GM19397 (cell line): ENCODE measurements at regions not wholly inside any gene's neighbourhood (a gene's known extent, or its start where the extent isn't known, plus 50 kb on each side); places are given as distances from the start of the nearest gene placed in this dataset.
A peak's percentile ranks its signal among the peaks of the same experiment; 100 is the strongest.
"Not testable (repeated sequence)": the region's sequence is repeated elsewhere in the genome, so short reads cannot be mapped to it uniquely, and the experiment has no call there.

Experiments used
- ATAC-seq: cut with Tn5 transposase; IDR thresholded peaks from one replicate; pipeline ENCODE4 v1.9.1; 2021; ENCODE audit warnings: mild to moderate bottlenecking, moderate library complexity; ENCODE audit not compliant: unreplicated experiment

DNA sequence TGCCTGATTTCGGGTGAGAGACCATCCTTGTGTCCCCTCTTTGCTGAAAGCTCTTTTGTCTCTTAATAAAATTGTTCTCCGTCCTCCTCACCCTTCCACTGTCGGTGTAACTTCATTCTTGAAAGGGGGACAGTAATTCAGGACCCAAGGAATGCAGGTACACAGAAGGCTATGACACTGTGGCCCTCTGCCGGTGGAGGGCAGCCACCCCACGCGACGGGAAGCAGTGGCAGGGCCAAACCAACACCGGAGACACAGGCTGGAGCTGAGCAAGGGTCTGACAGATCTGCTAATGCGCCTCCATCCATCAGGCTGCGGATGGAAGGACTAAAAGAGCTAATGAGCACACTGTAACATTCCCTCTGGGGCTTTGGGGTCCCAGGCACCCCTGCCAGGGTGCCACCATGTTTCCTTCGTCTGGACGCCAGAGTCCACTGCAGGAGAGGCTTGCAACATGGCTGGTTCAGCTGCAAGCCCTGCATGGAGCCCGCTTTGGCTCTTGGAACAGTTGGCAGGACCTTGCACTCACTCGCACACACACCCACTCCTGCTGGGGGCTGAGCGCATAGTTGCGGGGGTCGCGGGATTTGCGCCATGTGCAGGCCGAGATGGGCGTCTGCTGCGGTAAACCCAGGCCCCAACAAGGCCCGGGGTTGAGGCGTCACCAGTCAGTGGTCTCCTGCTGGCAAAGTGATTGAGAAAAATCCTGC is 544.1 kb upstream of the CDH7 start:
- ATAC-seq: no peak

DNA sequence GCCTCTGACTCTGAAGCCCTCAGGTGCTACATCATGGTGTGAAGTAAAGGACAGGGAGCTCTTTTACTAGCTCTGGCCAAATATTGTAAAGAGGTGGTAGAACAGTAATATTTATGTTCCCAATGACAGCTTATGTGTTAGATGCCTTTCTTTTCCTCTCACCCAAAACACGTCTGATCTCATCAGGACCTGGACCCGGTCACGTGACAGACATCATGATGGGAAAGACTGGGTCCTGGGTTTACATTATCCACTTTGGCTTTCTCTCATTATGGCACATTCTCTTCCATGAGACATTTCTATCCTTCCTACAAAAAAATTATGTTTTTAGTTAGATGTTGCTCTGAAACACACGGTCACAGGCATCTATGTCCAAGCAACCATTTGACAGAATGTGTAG is 548.7 kb upstream of the CDH7 start:
- ATAC-seq: no peak

DNA sequence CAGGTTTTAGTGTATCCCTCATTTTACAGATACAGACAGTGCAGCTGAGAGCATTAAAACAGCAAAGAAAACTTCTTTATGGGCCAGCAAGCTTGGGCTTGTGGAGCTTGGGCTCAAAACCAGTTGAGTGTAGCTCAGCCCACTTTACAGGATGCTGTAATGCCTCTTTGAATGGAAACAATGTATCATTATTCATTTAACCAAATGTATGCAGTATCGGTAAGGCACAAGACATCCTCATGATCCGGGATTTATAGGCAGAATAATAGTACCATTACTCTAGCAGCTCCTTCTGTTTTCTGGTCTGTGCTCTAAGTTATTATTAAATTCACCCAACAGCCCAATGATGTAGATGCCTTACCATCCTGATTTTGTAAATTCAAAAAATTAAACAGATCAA is 575.1 kb upstream of the CDH7 start:
- ATAC-seq: no peak

DNA sequence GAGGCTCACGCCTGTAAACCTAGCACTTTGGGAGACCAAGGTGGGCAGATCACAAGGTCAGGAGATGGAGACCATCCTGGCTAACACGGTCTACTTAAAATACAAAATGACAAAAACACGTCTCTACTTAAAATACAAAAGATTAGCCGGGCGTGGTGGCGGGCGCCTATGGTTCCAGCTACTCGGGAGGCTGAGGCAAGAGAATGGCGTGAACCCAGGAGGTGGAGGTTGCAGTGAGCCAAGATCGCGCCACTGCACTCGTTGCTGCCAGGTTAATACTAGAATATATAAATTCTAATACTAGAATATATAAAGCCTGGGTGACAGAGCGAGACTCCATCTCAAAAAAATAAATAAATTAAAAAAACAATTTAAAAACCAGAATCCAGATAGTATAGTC is 588.7 kb upstream of the CDH7 start:
- not testable (repeated sequence) for ATAC-seq

DNA sequence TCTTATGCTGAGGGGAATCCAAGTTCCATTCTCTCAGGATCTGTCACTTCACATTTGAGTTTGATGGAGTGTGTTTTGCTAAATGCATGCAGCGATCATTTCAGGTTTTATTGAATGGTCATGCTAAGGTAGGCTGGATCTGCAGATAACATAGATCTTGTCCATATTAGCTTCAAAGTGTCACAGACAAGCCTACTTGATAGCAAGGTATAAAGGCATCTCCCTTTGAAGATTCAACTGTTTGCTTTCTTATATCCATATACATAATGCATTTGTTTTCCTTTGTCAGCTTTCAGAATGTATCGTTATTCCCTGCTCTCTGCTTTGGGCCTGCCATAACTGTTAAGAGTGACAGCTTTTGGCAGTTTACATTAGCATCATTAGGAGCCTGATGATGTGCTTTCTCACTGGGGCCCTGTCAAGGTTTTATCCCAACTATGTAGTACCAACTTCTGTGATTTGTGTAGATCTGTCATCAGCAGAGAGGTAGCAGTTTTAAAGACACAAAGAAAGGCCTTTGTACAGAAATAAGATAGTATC is 604.3 kb upstream of the CDH7 start:
- ATAC-seq: no peak

DNA sequence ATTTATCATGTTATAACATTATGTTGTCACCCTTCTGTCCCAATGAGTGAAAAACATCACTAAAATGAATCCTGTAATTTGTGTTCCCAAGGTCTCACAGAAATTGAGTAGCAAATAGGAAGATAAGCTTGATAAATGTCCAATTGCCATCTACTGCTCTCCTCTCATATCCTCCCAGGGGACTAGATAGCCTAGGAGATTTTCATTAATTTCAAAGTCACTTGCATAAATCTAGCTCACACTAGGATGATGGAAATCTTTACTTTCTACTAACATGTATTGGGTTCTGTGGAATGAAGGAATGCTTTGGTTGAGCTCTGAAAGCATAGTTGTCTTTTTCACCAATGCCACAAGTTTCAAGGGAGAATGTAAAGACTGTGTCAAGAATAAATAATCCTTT is 605.5 kb upstream of the CDH7 start:
- no peak for ATAC-seq

DNA sequence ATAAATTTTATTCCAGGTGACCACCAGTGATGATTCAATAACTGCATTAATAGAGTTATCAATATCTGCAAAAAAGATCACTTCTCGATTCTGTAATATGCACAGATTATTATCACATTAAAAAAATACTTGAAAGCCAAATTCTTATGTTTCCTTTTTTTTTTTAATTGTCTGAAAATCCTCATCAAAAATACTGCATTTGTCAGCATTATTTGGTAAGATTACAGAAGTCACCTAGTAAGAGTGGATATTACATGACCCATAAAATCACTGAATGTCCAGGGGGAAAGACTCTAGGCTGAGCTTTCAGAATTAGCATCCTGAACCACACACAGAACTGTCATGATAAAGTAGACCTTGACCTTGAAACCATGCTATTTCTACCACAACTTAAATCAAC is 617.2 kb upstream of the CDH7 start:
- no peak for ATAC-seq

DNA sequence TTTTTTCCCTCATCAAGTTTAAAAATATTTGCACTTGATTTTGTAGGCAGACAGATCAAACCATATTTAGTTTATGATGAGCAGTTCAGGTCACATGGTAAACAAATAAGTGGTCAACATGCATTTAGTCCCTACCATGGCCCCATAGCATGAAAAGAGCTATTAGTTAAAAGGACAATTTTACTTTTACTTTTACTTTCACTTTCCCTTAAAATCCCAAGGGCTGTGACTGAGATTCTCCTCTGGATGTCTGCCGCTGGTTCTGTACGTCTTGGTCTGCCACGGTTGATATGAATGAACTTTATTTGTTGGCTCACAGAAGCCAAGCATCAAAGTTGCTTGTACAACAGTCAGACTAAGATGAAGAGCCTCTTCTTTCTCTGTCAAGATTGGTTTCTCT is 626.2 kb upstream of the CDH7 start:
- ATAC-seq: no peak

DNA sequence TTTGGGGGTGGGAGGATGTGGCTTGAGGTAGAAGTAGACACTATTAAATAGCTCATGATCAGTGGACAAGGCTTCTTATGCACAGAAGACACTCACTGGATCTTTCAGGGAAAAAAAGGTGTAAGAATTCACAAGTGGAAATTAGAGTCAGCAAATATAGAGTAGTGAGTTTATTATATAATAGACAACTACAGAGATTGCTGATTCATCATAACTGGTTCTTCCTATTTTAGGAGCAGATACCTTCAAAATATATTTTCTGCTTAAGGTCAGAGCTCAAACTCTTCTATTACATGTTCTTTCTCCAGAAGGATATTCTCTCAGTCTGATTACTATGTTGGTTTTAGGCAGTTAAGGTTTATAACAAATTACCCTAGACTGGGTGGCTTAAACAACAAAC is 646.9 kb upstream of the CDH7 start:
- ATAC-seq: no peak

DNA sequence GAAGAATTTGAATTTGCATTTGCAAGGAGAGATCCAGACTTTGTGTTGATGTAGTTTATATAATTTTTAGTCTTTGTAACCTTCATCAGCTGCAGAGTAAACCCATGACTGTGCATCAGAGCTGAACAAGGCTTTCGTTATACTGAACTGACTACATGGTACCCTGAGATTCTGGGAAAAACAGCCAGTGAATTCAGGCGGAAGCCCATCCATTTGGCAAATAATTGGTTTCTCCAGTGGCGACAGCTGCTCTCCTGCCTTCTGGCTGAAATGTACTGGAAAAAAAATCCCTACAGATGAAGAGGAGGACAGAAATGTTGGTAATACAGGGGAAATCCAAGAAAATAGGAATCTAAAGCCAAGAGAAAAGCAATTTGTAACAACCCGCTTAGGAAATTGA is 657.5 kb upstream of the CDH7 start:
- ATAC-seq: no peak

DNA sequence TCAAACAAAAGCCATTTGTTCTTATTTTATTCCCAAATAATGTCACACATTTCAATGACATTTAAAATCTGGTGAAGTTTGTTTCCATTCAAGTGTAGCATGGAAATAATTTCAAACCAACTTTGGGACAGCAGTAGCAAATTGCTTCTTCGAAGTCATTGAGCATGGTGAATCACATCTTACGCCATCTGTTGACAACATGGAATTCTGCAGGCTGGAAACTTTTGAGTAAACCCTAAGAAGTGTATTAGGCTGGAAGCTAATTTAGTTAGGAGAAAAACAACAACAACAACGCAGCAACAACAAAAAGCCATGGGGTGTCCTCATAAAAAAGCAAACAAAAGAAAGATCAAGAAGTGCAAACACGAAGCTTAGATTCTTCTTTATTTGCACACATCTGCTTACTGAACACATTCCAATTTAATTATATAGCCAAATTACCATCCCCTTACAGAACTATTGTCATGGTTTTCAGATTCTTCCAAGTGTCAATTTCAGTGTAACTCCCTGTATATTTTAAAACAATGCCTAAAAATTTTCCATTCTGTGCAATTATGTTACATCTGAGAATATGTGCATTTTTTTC is 659.0 kb upstream of the CDH7 start:
- ATAC-seq: peak; percentile 48

DNA sequence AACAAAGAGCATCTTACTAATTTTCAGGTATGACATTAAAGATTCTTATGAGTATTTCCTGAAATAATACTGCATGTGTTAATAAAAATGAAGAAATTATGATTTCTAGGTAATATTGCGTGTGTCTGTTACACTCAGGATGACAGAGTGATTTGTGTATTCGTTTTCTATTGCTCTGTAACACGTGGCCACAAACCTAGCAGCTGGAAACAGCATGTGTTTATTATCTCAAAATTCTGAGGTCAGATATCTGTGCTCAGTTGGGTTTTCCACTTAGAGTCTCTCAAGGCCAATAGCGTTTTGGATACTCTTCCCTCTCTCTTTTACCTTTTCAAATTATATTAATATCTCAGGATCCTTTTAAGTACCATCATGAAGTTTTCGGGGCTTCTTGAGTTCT is 667.9 kb upstream of the CDH7 start:
- no peak for ATAC-seq

DNA sequence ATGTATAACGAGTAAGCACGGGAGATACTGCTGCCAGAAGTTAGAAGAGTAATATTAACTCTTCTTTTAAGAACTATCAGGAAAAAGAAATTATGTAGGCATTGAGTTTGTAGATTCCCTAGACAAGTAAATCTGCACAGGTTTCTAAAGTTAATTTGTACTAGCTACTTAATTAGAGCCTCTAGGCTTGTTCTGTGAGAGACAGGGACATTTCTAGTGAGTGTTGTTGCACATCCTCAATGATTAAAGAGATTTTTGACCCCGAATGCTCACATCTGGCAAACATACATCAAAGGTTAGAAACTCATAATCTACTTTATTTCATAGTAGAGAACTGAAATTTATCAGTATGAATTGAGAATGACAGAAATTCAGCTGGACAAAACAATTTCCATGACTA is 669.0 kb upstream of the CDH7 start:
- no peak for ATAC-seq

DNA sequence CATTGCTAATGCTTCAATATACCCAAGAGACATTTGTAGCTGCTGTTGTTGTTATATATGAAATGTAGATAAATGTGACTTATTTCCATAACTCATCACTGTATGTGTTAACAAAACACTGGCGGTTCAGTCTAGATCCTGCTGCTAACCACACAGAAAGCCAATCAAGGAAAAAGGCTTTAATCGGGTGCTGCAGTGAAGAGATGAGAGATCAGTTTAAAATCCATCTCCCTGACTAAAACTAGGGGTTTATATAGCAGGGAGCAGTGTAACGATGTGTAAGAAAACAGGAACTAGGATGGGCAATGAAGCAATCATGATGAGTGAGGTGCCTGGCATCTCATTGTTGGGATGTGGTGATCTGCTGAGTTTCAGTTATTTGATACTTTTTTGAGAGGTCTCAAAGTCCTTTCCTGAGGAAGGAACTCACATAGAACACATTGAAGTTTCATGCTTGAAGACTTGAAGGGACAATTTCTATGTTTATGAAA is 677.7 kb upstream of the CDH7 start:
- ATAC-seq: no peak

DNA sequence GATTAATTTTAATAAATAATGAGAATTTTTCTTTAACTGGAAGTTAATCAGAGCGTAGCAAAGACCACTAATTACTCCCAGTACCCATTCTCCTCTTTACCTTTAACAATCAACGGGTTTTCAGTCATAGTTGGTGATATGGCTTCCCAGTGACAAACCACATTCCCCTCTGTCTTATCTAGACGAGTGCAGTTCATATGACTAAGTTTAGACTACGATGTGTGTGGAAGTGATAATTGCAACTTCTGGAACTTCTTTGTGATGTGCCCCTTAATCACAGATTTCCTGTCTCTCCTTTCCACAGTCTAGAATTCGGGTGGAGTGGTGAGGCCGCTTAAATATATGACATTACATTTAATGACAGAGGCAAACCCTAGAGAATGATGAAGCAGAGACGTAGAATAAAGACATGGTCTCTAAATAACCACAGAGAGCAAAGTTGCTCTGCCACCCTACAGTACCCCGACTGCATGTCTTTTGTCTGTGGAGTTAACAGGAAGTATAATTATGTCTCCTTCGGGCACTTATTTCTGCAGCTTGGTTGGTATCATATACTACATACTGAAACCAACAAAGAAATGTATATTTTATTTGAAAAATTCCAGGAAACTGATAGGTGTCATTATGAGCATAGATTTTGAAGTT is 693.3 kb upstream of the CDH7 start:
- ATAC-seq: no peak

DNA sequence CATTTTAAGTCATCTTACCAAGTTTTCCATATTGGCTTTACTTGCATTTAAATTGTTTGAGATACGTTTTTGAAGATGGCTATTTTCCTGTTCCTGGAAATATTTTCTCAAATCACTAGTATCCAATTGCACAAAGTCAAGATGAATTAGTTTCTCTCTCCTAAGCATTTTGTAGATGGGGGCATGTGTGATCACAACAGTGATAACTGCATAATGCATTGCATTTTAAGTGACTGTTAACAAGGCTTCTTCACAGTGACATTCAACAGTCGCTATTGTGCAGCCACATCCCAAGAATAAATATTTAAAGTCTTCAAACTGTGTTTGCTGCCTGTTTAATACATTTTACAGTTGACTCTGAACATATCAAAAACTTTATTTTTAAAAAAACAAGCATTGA is 694.2 kb upstream of the CDH7 start:
- ATAC-seq: no peak

DNA sequence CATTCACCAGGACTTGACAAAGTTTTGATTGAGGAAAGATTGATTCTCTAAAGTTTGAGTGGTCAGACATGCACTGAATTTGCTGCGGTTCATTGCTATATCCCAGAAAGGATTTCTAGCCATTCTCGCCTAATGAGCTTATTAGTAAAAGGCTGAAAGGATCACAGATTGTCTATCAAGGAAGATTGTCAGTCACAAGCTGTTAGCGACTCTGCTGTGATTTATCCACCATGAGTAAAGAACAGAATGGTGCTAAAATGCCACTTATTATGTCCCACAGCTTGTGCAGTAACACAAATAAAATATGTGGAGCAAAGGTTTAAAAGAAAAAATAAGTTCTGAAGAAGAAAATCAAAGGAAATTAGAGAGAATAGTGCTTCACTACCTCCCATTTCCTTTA is 701.2 kb upstream of the CDH7 start:
- ATAC-seq: no peak

DNA sequence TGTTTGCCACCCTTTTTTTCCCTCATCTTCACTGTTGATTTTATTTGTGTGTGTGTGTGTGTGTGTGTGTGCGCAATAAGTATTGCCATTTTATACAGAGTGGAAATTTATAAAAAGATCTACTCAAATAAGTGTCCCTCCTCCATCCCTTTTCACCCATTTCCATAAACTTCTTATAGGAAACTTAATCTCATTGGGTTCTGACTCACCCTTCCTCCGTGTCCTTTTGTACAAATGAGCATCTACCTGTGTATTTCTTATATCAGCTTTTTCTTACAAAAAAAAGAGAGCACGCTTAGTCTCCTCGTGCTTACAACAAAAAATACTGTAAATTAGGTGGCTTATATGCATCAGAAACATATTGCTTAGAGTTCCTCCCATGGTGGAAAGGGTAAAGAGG is 711.2 kb upstream of the CDH7 start:
- ATAC-seq: no peak

DNA sequence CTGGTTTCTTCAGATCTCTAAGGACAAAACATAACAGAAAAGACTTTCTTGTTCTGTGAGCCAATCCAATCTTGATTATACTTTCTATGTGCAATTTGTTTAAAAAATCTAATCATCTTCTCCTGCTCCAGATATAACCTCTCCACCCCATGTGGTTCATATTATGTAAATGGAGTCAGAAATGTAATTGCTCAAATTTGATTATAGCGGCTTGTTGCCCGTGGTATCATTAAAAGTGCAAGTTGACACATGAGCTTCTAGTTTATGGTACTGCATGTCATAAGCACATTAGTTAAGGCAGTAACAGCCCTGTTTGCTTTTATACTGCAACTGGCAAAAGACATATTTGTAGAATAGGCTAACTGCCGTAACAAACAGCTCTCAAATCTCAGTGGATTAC is 715.1 kb upstream of the CDH7 start:
- no peak for ATAC-seq

DNA sequence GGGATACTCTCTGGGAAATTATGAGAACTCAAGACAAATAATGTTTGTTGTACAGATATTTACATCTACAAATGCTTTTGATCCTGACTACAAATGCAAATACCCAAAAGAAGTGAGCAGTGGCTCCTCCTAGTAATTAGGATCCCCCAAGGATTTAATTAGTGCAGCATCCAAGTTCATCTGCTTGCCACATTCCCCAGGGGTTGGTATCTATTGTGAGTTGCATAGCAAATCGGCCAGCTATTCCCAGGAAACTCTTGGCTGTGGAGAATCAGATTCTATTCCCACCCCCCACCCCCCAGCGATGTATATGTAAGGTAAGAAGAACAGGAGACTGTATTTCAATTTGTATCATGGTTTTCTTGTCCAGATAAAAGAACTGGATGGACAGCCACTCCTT is 725.1 kb upstream of the CDH7 start:
- ATAC-seq: no peak

DNA sequence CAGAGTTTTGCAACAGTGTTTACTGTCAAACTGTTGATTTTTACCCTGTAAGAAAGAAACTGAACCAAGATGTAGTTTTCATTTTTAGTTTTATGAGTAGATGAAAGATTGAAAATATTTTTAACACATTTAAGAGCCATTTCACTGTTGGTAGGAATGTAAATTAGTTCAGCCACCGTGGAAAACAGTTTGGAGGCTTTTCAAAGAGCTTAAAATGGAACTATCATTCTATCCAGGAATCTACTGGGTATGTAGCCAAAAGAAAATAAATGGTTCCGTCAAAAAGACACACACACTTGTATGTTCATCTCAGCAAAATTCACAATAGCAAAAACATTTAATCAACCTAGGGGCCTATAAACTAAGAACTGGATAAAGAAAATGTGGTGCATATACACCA is 729.8 kb upstream of the CDH7 start:
- ATAC-seq: no peak

DNA sequence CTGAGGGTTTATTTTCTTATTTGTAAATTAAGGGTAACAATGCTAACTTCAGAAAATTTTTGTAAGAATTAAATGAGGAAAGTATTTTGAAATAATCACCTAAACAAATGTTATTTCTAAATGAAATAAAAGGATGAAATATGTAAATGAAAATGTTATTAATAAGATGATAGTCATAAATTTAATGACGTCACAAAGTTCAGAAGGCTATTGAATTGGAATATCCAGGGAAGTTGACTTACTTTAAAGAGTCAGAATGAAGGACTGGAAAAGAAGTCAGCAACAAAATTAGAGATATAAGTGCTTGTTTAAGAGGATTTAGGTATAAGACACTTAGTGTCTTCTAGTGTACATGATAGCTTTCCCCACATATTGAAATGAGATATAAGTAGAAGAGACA is 732.6 kb upstream of the CDH7 start:
- ATAC-seq: no peak
